Uterus (tissue), 3 donors: ENCODE measurements at regions not wholly inside any gene's neighbourhood (a gene's known extent, or its start where the extent isn't known, plus 50 kb on each side); places are given as distances from the start of the nearest gene placed in this dataset.

ENCODE experiments used
- DNase-seq, 2 donors: peaks; one replicate each; pipeline ENCODE4 v3.0.0-alpha.2; 2019 to 2020
- H3K27ac ChIP-seq, 2 donors: fragments of 200-600 bp; sonication (generic); 1 replicate in 1 of 2; 2 replicates in 1 of 2; pipeline ENCODE4 v1.5.1; 2016 to 2018
- H3K27me3 ChIP-seq, 2 donors: fragments of 200-600 bp; sonication (generic); one replicate each; pipeline ENCODE4 v1.5.1; 2018 to 2019; ENCODE audit warnings: control low read depth in 1 of 2
- H3K36me3 ChIP-seq, 2 donors: fragments of 200-600 bp; sonication (generic); one replicate each; pipeline ENCODE4 v1.5.1; 2019; ENCODE audit warnings: control low read depth in 1 of 2
- H3K4me1 ChIP-seq, 2 donors: fragments of 200-600 bp; sonication (generic); one replicate each; pipeline ENCODE4 v1.5.1; 2018 to 2019; ENCODE audit warnings: control low read depth in 1 of 2
- H3K4me3 ChIP-seq, 2 donors: fragments of 200-600 bp; sonication (generic); 1 replicate in 1 of 2; 2 replicates in 1 of 2; pipeline ENCODE4 v1.5.1; 2018 to 2019; ENCODE audit warnings: mild to moderate bottlenecking in 1 of 2
- H3K9me3 ChIP-seq, 2 donors: fragments of 200-600 bp; sonication (generic); one replicate each; pipeline ENCODE4 v1.5.1; 2019; ENCODE audit warnings: control low read depth in 1 of 2
- CTCF ChIP-seq, 4 experiments: fragments of 200-600 bp in 2 of 4; fragments of 450-650 bp in 2 of 4; sonication (generic) in 2 of 4; IDR thresholded peaks; one replicate each; pipeline ENCODE4 v1.5.1; 2016 to 2019; ENCODE audit warnings: antibody characterized with exemption in 4 of 4, mild to moderate bottlenecking in 2 of 4, moderate library complexity in 1 of 4
- POLR2A ChIP-seq, 2 donors: fragments of 450-650 bp; IDR thresholded peaks; one replicate each; pipeline ENCODE4 v1.6.1; 2016; ENCODE audit warnings: antibody characterized with exemption in 2 of 2, mild to moderate bottlenecking in 1 of 2, moderate library complexity in 1 of 2
- intact Hi-C: fragments of 100-400 bp; cut with DNase I; formaldehyde crosslinking; loops from one replicate; pipeline ENCODE4 v1.15.1; 2023; ENCODE audit warnings: low total_unique reads
- donor health status: DM: yes; HTN: yes; CAD: no.

GRCh38 chr5:5799229-5799628 is 376.8 kb downstream of the ICE1 start:
- Histone ChIP-seq H3K4me1 (no peaks in the 10 kb centered on the region), H3K4me3 (no peak overlapping the region), H3K36me3 (no peaks in the 10 kb centered on the region), H3K9me3 (no peaks in the 10 kb centered on the region), H3K27me3 (no peaks in the 10 kb centered on the region), H3K27ac (no peak overlapping the region)
- intact Hi-C loops = no loop called here
- no peak for DNase-seq
- TF ChIP-seq POLR2A (IDR thresholded peaks at IDR 0.05) (no peak), CTCF (IDR thresholded peaks at IDR 0.05) (no peak)

GRCh38 chr5:5798462-5798861 is 376.0 kb downstream of the ICE1 start:
- Histone ChIP-seq H3K9me3 (no peaks in the 10 kb centered on the region), H3K36me3 (no peaks in the 10 kb centered on the region), H3K27me3 (no peaks in the 10 kb centered on the region), H3K27ac (no peak overlapping the region), H3K4me1 (no peaks in the 10 kb centered on the region), H3K4me3 (no peak overlapping the region)
- no peak for DNase-seq
- TF ChIP-seq POLR2A (IDR thresholded peaks at IDR 0.05) = no peak
- no peak for TF ChIP-seq CTCF (IDR thresholded peaks at IDR 0.05)
- intact Hi-C loops = no loop called here

- intact Hi-C loops = no loop called here
- Histone ChIP-seq H3K27ac (peak overlapping the region in 1 of 2 donors; percentile 29), H3K4me3 (no peak overlapping the region), H3K4me1 (no peaks in the 10 kb centered on the region), H3K27me3 (no peaks in the 10 kb centered on the region), H3K36me3 (no peaks in the 10 kb centered on the region), H3K9me3 (no peaks in the 10 kb centered on the region)
- TF ChIP-seq POLR2A (IDR thresholded peaks at IDR 0.05) (no peak), CTCF (IDR thresholded peaks at IDR 0.05) (no peak)
- DNase-seq = no peak
Measured at GRCh38 chr5:5798041-5798440, 375.6 kb downstream of the ICE1 start.

GRCh38 chr5:5795074-5795771 is 372.7 kb downstream of the ICE1 start:
- Histone ChIP-seq H3K4me3 (no peak overlapping the region), H3K36me3 (no peaks in the 10 kb centered on the region), H3K27ac (no peak overlapping the region), H3K27me3 (no peaks in the 10 kb centered on the region), H3K4me1 (no peaks in the 10 kb centered on the region), H3K9me3 (no peaks in the 10 kb centered on the region)
- no peak for TF ChIP-seq POLR2A (IDR thresholded peaks at IDR 0.05)
- TF ChIP-seq CTCF (IDR thresholded peaks at IDR 0.05) = no peak
- no peak for DNase-seq
- intact Hi-C loops = no loop called here

DNA sequence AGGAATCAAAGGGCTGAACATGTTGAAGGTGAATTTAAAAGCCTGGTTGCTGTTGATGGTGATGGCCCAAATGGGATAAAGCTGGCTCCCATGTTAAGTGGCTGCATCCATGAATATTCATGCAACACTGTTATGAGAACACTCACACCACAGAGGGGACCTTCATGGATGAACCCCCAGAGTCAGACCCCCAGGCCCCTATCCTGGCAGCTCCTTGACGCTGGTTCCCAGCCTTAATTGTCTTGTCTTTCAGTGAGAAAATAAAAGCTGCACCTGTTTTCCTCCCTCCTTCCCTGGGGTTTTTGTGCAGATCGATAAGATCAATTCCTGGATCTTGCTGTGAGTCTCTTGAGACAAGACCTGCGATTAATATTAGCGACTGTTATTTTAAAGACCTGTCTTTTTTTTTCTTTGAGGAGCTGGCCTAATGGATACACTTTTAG is 371.7 kb downstream of the ICE1 start:
- Histone ChIP-seq H3K36me3 (no peaks in the 10 kb centered on the region), H3K9me3 (no peaks in the 10 kb centered on the region), H3K27ac (no peak overlapping the region), H3K4me1 (no peaks in the 10 kb centered on the region), H3K27me3 (no peaks in the 10 kb centered on the region), H3K4me3 (no peak overlapping the region)
- no peak for DNase-seq
- intact Hi-C loops = no loop called here
- TF ChIP-seq POLR2A (IDR thresholded peaks at IDR 0.05) (no peak), CTCF (IDR thresholded peaks at IDR 0.05) (no peak)
